Esophagus squamous epithelium (tissue), 4 donors: ENCODE measurements at regions not wholly inside any gene's neighbourhood (a gene's known extent, or its start where the extent isn't known, plus 50 kb on each side); places are given as distances from the start of the nearest gene placed in this dataset.

ENCODE experiments used
- POLR2A ChIP-seq, 4 donors: fragments of 450-650 bp; IDR thresholded peaks; one replicate each; pipeline ENCODE4 v1.6.1; 2017; ENCODE audit warnings: antibody characterized with exemption in 4 of 4, mild to moderate bottlenecking in 4 of 4, moderate library complexity in 3 of 4
- TF ChIP-seq, protein P1 (sequence below), 6 experiments: fragments of 450-650 bp in 4 of 6; fragments of 200-600 bp in 2 of 6; sonication (generic) in 2 of 6; IDR thresholded peaks; one replicate each; pipeline ENCODE4 v1.5.1; 2016 to 2019; ENCODE audit warnings: antibody characterized with exemption in 6 of 6, mild to moderate bottlenecking in 4 of 6, moderate library complexity in 4 of 6

- no peak for TF ChIP-seq POLR2A (IDR thresholded peaks at IDR 0.05)
- TF ChIP-seq, protein P1, sequence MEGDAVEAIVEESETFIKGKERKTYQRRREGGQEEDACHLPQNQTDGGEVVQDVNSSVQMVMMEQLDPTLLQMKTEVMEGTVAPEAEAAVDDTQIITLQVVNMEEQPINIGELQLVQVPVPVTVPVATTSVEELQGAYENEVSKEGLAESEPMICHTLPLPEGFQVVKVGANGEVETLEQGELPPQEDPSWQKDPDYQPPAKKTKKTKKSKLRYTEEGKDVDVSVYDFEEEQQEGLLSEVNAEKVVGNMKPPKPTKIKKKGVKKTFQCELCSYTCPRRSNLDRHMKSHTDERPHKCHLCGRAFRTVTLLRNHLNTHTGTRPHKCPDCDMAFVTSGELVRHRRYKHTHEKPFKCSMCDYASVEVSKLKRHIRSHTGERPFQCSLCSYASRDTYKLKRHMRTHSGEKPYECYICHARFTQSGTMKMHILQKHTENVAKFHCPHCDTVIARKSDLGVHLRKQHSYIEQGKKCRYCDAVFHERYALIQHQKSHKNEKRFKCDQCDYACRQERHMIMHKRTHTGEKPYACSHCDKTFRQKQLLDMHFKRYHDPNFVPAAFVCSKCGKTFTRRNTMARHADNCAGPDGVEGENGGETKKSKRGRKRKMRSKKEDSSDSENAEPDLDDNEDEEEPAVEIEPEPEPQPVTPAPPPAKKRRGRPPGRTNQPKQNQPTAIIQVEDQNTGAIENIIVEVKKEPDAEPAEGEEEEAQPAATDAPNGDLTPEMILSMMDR (IDR thresholded peaks at IDR 0.05): no peak
These were observed 1656.7 kb upstream of the B3GALT2 start for GRCh38 chr1:194843077-194843476.
